Breast epithelium (tissue), 4 donors: ENCODE measurements at regions not wholly inside any gene's neighbourhood (a gene's known extent, or its start where the extent isn't known, plus 50 kb on each side); places are given as distances from the start of the nearest gene placed in this dataset.

Experiments used
- DNase-seq, 2 donors: peaks; one replicate each; pipeline ENCODE4 v3.0.0-alpha.2; 2019; ENCODE audit warnings: low spot score in 2 of 2
- H3K27ac ChIP-seq, 2 donors: fragments of 200-600 bp; sonication (generic) in 1 of 2; one replicate each; pipeline ENCODE4 v1.5.1; 2016 to 2019; ENCODE audit warnings: mild to moderate bottlenecking in 1 of 2
- H3K27me3 ChIP-seq, 2 donors: fragments of 200-600 bp; sonication (generic) in 1 of 2; one replicate each; pipeline versions ENCODE4 v1.5.1 to v1.6.0; 2017 to 2019; ENCODE audit warnings: control low read depth in 1 of 2, mild to moderate bottlenecking in 1 of 2
- H3K36me3 ChIP-seq: fragments of 200-600 bp; one replicate; pipeline ENCODE4 v1.5.1; 2019
- H3K4me1 ChIP-seq, 2 donors: fragments of 200-600 bp; sonication (generic); one replicate each; pipeline ENCODE4 v1.5.1; 2016 to 2019; ENCODE audit warnings: control low read depth in 1 of 2
- H3K4me3 ChIP-seq, 3 donors: fragments of 200-600 bp; sonication (generic); 1 replicate in 2 of 3; 2 replicates in 1 of 3; pipeline ENCODE4 v1.5.1; 2016 to 2019; ENCODE audit warnings: mild to moderate bottlenecking in 3 of 3, moderate library complexity in 2 of 3
- H3K9me3 ChIP-seq, 2 donors: fragments of 200-600 bp; sonication (generic) in 1 of 2; one replicate each; pipeline ENCODE4 v1.5.1; 2016 to 2019; ENCODE audit warnings: control low read depth in 1 of 2
- POLR2A ChIP-seq: fragments of 450-650 bp; IDR thresholded peaks from one replicate; pipeline ENCODE4 v1.6.1; 2016; ENCODE audit warnings: antibody characterized with exemption, mild to moderate bottlenecking, moderate library complexity
- POLR2AphosphoS5 ChIP-seq, 3 donors: sonication (generic); formaldehyde crosslinking; IDR thresholded peaks; one replicate each; pipeline ENCODE4 v1.6.1; 2017; ENCODE audit warnings: antibody characterized with exemption in 3 of 3
- intact Hi-C: fragments of 100-400 bp; cut with DNase I; formaldehyde crosslinking; loops from one replicate; pipeline ENCODE4 v1.15.1; 2023; ENCODE audit warnings: low total_unique reads
- TF ChIP-seq, protein P1 (sequence below), 3 donors: fragments of 450-650 bp; IDR thresholded peaks; one replicate each; pipeline ENCODE4 v1.5.1; 2016 to 2017; ENCODE audit warnings: antibody characterized with exemption in 3 of 3, mild to moderate bottlenecking in 3 of 3, moderate library complexity in 3 of 3

DNA sequence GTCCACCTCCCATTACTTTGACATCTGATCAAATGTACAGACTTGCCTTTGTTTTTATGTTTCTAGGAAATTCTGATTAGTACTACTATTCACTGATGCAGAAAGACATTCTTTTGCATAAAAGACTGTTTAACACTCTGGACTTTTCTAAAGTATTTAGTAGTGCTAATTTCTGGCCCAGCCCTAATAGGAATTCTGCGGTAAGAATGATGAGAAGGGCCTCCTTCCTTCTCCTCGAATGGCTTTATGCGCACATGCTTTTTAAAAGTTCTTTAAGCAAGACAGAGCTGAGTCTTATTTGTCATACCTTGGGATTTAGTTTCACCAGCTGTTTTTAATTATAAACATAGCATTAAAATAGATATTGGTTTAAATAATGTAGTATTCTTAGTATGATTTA, 192.3 kb upstream of the RBMS3 start:
- Histone ChIP-seq H3K36me3 (no peaks in the 10 kb centered on the region), H3K27me3 (no peaks in the 10 kb centered on the region), H3K4me1 (no peaks in the 10 kb centered on the region), H3K27ac (no peak overlapping the region), H3K9me3 (no peaks in the 10 kb centered on the region), H3K4me3 (no peak overlapping the region)
- TF ChIP-seq POLR2A (no peak), POLR2AphosphoS5 (IDR thresholded peaks at IDR 0.05) (no peak)
- TF ChIP-seq, protein P1, sequence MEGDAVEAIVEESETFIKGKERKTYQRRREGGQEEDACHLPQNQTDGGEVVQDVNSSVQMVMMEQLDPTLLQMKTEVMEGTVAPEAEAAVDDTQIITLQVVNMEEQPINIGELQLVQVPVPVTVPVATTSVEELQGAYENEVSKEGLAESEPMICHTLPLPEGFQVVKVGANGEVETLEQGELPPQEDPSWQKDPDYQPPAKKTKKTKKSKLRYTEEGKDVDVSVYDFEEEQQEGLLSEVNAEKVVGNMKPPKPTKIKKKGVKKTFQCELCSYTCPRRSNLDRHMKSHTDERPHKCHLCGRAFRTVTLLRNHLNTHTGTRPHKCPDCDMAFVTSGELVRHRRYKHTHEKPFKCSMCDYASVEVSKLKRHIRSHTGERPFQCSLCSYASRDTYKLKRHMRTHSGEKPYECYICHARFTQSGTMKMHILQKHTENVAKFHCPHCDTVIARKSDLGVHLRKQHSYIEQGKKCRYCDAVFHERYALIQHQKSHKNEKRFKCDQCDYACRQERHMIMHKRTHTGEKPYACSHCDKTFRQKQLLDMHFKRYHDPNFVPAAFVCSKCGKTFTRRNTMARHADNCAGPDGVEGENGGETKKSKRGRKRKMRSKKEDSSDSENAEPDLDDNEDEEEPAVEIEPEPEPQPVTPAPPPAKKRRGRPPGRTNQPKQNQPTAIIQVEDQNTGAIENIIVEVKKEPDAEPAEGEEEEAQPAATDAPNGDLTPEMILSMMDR (IDR thresholded peaks at IDR 0.05) = no peak
- intact Hi-C loops = no loop called here
- DNase-seq = no peak

DNA sequence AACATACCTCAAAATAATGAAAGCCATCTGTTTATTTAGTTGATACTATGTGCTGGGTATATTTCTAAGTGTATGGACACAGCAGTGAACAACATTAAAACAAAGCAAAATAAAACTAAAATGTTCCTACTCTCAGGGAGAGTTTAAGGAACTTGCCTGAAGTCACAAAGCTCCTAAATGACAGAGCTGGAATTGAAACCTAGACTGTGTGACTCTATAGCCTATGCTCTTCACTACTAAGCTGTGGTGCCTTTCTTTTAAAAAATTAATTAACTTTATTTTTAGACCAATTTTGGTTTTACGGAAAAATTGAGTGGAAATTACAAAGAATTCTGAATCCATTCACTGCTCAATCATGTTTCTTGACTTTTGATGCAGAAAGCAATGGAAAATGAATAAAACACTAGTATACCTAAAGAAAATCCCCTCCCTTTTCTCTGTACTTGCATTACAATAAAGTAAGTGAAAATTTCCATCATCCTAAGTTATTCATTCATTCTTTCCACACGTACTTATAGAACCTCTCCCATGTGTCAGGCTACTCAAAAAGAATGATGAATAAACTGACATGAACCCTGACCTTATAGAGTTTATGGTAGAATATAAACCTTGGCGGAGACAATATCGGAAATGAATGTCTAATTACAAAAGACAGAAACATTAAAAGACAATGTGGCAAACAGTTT, 189.8 kb upstream of the RBMS3 start:
- intact Hi-C loops = no loop called here
- Histone ChIP-seq H3K36me3 (no peaks in the 10 kb centered on the region), H3K27me3 (no peaks in the 10 kb centered on the region), H3K27ac (no peak overlapping the region), H3K4me1 (no peaks in the 10 kb centered on the region), H3K9me3 (no peaks in the 10 kb centered on the region), H3K4me3 (no peak overlapping the region)
- DNase-seq = no peak
- TF ChIP-seq POLR2AphosphoS5 (IDR thresholded peaks at IDR 0.05) (no peak), POLR2A (no peak)
- TF ChIP-seq, protein P1 (IDR thresholded peaks at IDR 0.05) = no peak

DNA sequence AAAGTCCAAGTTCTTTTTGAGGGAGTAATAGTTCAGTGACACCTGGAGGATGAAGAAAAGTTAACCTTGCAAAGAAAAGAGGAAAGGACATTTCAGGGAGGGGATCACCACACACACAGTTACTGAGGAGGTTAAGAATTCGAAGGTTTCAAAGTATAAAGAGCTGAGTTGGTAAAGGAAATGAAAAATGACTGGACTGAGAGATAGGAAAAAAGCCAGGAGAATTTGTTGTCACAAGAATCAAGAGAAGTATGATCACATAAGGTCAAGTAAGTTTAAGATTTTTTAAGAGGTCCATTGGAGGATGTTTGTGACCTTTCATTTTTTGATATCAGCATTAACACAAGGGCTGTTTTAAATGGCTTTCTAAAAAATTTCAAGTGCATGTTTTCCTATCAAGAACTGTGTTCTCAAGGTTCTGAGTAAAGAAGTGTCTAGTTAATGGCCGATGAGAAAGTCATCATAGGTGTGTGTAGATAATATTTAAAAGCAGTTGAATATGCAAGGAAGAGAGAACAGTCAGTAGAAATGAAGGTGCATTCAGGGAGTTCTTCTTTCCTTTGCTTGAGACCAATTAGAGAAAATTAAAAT, 189.2 kb upstream of the RBMS3 start:
- TF ChIP-seq POLR2AphosphoS5 (IDR thresholded peaks at IDR 0.05) (no peak), POLR2A (no peak)
- TF ChIP-seq, protein P1 (IDR thresholded peaks at IDR 0.05) = no peak
- H3K4me3 ChIP-seq = no peak overlapping the region
- no peak for DNase-seq
- H3K36me3 ChIP-seq = no peaks in the 10 kb centered on the region
- no peaks in the 10 kb centered on the region for H3K4me1 ChIP-seq
- peaks cover 0 to 3% of the 10 kb centered on the region in 2 donors for H3K9me3 ChIP-seq
- H3K27me3 ChIP-seq = no peaks in the 10 kb centered on the region
- intact Hi-C loops = no loop called here
- no peak overlapping the region for H3K27ac ChIP-seq

DNA sequence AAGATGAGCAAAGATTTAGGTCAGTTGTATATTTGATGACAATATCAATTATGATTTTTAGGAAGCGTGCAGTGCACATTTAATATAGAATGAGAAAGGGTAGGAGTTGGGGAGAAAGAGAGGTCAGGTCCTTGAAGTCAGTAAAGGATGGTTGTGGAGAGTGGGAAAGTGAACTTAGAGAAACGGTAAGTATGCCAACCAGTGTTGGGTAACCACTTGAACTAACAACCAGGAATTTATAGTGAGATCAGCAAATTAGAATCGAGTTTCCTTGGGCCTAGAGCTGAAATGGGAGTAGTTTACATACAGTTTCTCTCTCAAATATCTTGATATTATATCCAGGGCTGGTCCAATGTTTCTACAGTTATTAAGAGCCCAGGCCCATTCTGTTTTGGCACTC, 188.5 kb upstream of the RBMS3 start:
- Histone ChIP-seq H3K4me3 (no peak overlapping the region), H3K27me3 (no peaks in the 10 kb centered on the region), H3K4me1 (no peaks in the 10 kb centered on the region), H3K27ac (no peak overlapping the region), H3K9me3 (peaks cover 0 to 10% of the 10 kb centered on the region in 2 donors), H3K36me3 (no peaks in the 10 kb centered on the region)
- DNase-seq = no peak
- intact Hi-C loops = no loop called here
- TF ChIP-seq POLR2A (no peak), POLR2AphosphoS5 (IDR thresholded peaks at IDR 0.05) (no peak)

DNA sequence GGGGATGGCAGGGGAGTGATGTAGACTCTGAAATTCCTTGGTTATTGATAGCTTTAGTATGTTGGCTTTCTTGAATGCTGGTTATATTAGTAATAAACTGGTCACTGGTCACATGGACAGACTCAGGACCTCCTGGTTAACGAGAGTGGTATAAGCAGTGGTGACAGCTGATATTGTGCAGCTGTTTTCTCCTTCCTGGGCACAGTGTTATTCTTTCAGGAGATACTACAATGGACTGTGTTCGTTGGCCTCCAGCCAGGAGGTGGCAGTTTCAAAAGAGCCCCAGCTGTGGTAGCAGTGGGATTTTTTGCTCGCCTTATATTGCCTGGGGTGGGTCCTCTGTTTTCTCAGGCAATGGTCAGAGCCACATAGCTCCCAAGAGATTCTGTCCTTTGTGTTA, 181.6 kb upstream of the RBMS3 start:
- no peaks in the 10 kb centered on the region for H3K27me3 ChIP-seq
- no peaks in the 10 kb centered on the region for H3K4me1 ChIP-seq
- no peak for DNase-seq
- no peak overlapping the region for H3K27ac ChIP-seq
- intact Hi-C loops = no loop called here
- TF ChIP-seq POLR2AphosphoS5 (IDR thresholded peaks at IDR 0.05) (no peak), POLR2A (no peak)
- TF ChIP-seq, protein P1 (IDR thresholded peaks at IDR 0.05) = no peak
- no peaks in the 10 kb centered on the region for H3K36me3 ChIP-seq
- no peak overlapping the region for H3K4me3 ChIP-seq
- H3K9me3 ChIP-seq = peaks cover 0 to 22% of the 10 kb centered on the region in 2 donors
